22Rv1 (cell line): ENCODE measurements at regions not wholly inside any gene's neighbourhood (a gene's known extent, or its start where the extent isn't known, plus 50 kb on each side); places are given as distances from the start of the nearest gene placed in this dataset.

Experiments
- ZFX ChIP-seq: fragments of 450-650 bp; IDR thresholded peaks from 2 replicates; pipeline ENCODE4 v1.6.1; 2017; ENCODE audit warnings: antibody characterized with exemption, borderline replicate concordance
- TF ChIP-seq, protein P1 (sequence below): fragments of 450-650 bp; IDR thresholded peaks from 2 replicates; pipeline ENCODE4 v1.5.1; 2017; ENCODE audit warnings: mild to moderate bottlenecking

DNA sequence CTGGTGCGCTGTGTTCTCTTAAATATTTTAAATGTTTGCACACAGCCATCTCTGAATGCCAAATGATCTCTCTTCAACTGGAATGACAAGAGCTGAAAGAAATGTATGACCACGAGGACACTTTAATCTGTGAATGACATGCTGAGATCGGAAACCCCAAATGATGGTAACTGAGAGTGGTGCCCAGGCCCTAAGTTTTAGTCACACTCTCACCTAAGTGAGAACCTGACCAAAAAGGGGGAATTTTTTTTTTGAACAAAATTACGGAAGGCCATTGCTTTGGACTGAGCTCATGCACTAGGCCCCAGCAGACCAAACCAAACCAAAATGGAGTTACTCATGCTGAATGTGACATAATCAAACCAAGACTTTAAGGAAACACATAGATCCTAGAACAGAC is 167.1 kb upstream of the TUT7 start:
- TF ChIP-seq, protein P1, sequence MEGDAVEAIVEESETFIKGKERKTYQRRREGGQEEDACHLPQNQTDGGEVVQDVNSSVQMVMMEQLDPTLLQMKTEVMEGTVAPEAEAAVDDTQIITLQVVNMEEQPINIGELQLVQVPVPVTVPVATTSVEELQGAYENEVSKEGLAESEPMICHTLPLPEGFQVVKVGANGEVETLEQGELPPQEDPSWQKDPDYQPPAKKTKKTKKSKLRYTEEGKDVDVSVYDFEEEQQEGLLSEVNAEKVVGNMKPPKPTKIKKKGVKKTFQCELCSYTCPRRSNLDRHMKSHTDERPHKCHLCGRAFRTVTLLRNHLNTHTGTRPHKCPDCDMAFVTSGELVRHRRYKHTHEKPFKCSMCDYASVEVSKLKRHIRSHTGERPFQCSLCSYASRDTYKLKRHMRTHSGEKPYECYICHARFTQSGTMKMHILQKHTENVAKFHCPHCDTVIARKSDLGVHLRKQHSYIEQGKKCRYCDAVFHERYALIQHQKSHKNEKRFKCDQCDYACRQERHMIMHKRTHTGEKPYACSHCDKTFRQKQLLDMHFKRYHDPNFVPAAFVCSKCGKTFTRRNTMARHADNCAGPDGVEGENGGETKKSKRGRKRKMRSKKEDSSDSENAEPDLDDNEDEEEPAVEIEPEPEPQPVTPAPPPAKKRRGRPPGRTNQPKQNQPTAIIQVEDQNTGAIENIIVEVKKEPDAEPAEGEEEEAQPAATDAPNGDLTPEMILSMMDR, result no peak
- no peak for TF ChIP-seq ZFX
